ENCODE measurements at regions not wholly inside any gene's neighbourhood (a gene's known extent, or its start where the extent isn't known, plus 50 kb on each side); places are given as distances from the start of the nearest gene placed in this dataset.

DNA sequence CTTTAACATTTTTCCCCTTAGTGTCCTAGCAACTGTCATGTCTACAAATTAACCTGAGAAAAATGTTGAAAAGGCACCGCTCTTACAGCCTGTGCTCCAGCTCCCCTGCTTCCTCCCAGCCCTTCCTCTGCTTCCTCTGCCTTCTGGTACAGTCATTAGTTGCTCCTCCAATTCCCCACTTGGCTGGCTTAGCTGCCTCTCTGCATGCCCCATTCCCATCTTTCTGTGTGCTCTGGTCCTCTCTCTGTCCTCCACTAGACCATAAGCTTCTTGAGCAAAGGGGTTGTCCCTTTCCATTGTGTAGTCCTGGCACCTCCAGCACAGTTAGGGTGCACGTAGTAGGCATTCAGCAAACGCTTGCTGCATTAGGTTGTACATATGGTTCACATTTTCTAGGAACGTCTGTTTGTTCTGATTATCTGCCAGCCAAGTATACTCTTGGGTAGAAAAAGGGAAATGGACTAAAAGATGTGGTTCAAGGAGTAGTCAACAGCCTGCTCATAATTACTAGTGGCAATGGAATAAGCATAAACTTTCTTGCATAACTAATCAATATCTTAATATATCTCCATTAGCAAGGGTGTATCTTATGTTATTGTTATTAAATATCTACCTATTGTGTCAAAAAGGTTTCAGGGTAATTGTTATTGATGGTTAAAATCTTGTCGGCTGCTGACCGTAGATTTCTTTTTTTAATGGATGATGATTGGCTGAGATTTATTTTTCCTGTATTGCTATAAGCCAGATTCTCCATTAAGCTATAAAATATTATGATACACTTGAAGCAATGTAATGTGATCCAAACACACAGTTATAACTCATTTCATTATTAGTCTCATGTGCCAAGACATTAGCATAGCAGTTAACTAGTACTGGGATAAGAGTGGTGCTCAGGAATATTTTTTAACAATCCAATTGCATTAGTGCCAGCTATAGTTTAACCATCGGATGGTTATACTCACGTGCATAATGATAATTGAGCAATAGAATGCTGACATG lies 340.1 kb downstream of the SLC4A3 start:
- Mint-ChIP-seq H3K36me3 (ENCODE audit: low read depth) (no peaks in the 10 kb centered on the region), H3K4me3 (no peak overlapping the region), H3K4me1 (no peaks in the 10 kb centered on the region), H3K27me3 (peaks cover 9% of the 10 kb centered on the region), H3K27ac (no peak overlapping the region), H3K9me3 (peaks cover 5% of the 10 kb centered on the region)
- ATAC-seq (replicated peaks) = no peak

DNA sequence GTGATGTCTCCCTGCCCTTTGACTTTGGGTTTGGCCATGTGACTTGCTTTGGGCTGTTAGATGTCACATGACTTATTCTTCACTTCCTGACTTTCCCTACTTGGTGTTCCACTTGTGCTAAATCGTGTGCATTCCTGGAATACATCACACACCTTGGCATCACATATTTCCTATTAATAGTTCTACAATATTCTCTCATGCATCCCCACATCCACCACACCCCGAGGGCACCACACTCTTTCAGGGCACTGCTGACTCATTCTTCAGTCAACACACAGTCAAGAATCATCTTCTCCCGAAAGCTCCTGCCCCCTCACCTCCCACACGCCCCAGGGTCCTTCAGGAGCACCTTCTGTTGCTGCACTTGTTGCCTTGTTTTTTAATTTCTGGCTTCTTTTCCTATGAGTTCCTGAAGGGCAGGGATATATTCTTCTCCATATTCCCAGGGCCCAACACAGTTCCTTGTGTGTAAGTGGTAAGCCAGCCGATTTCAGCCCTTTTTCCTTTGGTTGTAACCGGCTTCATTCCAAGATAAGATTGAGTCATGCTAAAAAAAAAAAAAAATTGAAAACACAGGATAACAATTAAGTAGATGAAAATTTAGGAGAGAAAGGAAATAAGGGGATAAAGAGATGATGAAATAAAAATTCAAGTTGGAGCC lies 341.4 kb downstream of the SLC4A3 start:
- H3K4me3 Mint-ChIP-seq = no peak overlapping the region
- peaks cover 9% of the 10 kb centered on the region for H3K27me3 Mint-ChIP-seq
- H3K27ac Mint-ChIP-seq = no peak overlapping the region
- peaks cover 5% of the 10 kb centered on the region for H3K9me3 Mint-ChIP-seq
- no peaks in the 10 kb centered on the region for H3K36me3 Mint-ChIP-seq (ENCODE audit: low read depth)
- ATAC-seq (replicated peaks) = no peak
- no peaks in the 10 kb centered on the region for H3K4me1 Mint-ChIP-seq

GRCh38 chr2:219969508-219969907 lies 342.1 kb downstream of the SLC4A3 start:
- H3K36me3 Mint-ChIP-seq (ENCODE audit: low read depth) = no peaks in the 10 kb centered on the region
- H3K27me3 Mint-ChIP-seq = peaks cover 9% of the 10 kb centered on the region
- ATAC-seq (replicated peaks) = no peak
- H3K27ac Mint-ChIP-seq = no peak overlapping the region
- H3K4me3 Mint-ChIP-seq = no peak overlapping the region
- peaks cover 5% of the 10 kb centered on the region for H3K9me3 Mint-ChIP-seq
- no peaks in the 10 kb centered on the region for H3K4me1 Mint-ChIP-seq

GRCh38 chr2:219973136-219973535 lies 345.7 kb downstream of the SLC4A3 start:
- H3K9me3 Mint-ChIP-seq = no peaks in the 10 kb centered on the region
- no peaks in the 10 kb centered on the region for H3K4me1 Mint-ChIP-seq
- no peak overlapping the region for H3K4me3 Mint-ChIP-seq
- H3K36me3 Mint-ChIP-seq (ENCODE audit: low read depth) = no peaks in the 10 kb centered on the region
- no peak for ATAC-seq (replicated peaks)
- H3K27me3 Mint-ChIP-seq = no peaks in the 10 kb centered on the region
- no peak overlapping the region for H3K27ac Mint-ChIP-seq

GRCh38 chr2:219976871-219977270 lies 349.4 kb downstream of the SLC4A3 start:
- no peak overlapping the region for H3K27ac Mint-ChIP-seq
- H3K4me1 Mint-ChIP-seq = no peaks in the 10 kb centered on the region
- no peak overlapping the region for H3K4me3 Mint-ChIP-seq
- ATAC-seq (replicated peaks) = no peak
- H3K9me3 Mint-ChIP-seq = no peaks in the 10 kb centered on the region
- H3K27me3 Mint-ChIP-seq = no peaks in the 10 kb centered on the region
- no peaks in the 10 kb centered on the region for H3K36me3 Mint-ChIP-seq (ENCODE audit: low read depth)

DNA sequence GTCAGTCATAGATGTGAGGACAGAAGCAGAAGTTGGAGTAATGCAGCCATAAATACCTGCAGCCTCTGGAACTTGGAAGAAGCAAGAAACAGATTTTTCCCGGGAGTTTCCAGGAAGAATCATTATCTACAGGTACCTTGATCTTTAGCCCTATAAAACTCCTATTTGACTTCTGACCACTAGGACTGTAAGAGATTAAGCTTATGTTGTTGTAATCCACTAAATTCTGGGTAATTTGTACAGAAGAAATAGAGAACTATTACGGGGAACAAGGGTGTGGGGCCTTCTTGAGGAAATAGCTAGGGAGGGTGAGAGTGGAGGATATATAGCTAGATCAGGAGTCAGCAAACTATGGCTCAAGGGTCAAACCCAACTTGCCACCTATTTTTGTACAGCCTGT lies 353.2 kb downstream of the SLC4A3 start:
- Mint-ChIP-seq H3K36me3 (ENCODE audit: low read depth) (no peaks in the 10 kb centered on the region), H3K27ac (no peak overlapping the region), H3K4me3 (no peak overlapping the region), H3K27me3 (no peaks in the 10 kb centered on the region), H3K4me1 (no peaks in the 10 kb centered on the region), H3K9me3 (no peaks in the 10 kb centered on the region)
- ATAC-seq (replicated peaks) = no peak

DNA sequence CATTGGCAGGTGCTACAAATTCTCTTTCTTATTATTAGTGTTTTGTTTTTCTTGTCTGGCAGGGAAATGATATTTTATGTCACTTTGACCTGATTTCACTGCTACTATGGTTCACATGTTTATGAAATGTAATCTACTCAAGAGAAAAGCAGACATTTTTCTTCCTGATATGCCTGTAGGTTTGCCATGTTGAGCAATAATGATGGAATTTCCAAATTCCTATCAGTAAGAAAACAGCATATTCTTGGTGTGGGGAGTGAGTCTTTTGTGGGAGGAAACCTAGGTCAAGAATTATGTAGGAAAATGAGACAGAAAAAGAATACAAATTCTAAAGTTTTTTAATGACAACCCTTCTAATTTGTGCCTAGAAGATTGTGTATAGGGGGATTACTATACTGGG lies 356.4 kb downstream of the SLC4A3 start:
- H3K27me3 Mint-ChIP-seq = no peaks in the 10 kb centered on the region
- ATAC-seq (replicated peaks) = no peak
- no peaks in the 10 kb centered on the region for H3K4me1 Mint-ChIP-seq
- H3K36me3 Mint-ChIP-seq (ENCODE audit: low read depth) = no peaks in the 10 kb centered on the region
- no peak overlapping the region for H3K4me3 Mint-ChIP-seq
- no peaks in the 10 kb centered on the region for H3K9me3 Mint-ChIP-seq
- H3K27ac Mint-ChIP-seq = no peak overlapping the region

GRCh38 chr2:219985017-219985416 lies 357.6 kb downstream of the SLC4A3 start:
- Mint-ChIP-seq H3K27ac (no peak overlapping the region), H3K27me3 (peaks cover 3% of the 10 kb centered on the region)

DNA sequence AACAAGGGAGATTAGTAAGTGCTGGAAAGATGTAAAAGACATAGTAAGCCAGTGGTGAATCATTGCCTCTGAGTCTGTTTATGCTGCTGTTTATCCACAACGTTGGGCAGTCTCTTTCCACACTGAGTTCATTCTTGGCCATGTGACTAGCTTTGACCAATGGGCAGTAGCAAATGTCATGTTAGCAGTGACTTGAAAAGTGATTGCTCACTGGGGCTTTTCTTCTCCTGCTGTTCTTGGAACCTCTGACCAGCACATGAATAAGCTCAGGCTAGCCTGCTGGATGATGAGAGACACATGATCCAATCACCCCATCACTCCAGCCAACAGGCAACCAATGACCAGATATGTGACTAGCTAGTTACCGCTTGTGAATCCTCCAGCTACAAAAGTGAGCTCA lies 360.4 kb downstream of the SLC4A3 start:
- Mint-ChIP-seq H3K27me3 (peaks cover 3% of the 10 kb centered on the region), H3K4me1 (no peaks in the 10 kb centered on the region), H3K27ac (no peak overlapping the region), H3K36me3 (ENCODE audit: low read depth) (no peaks in the 10 kb centered on the region), H3K4me3 (no peak overlapping the region), H3K9me3 (no peaks in the 10 kb centered on the region)
- peak; percentile 83 for ATAC-seq (replicated peaks)

More at GRCh38 chr2:219985017-219985416, 357.6 kb downstream of the SLC4A3 start:
- no peak for ATAC-seq (replicated peaks)
- H3K4me1 Mint-ChIP-seq = no peaks in the 10 kb centered on the region
- H3K9me3 Mint-ChIP-seq = no peaks in the 10 kb centered on the region
- H3K36me3 Mint-ChIP-seq (ENCODE audit: low read depth) = no peaks in the 10 kb centered on the region
- no peak overlapping the region for H3K4me3 Mint-ChIP-seq

- H3K4me3 Mint-ChIP-seq = no peak overlapping the region
- H3K27me3 Mint-ChIP-seq = peaks cover 3% of the 10 kb centered on the region
- no peaks in the 10 kb centered on the region for H3K9me3 Mint-ChIP-seq
- no peaks in the 10 kb centered on the region for H3K4me1 Mint-ChIP-seq
- no peaks in the 10 kb centered on the region for H3K36me3 Mint-ChIP-seq (ENCODE audit: low read depth)
- no peak for ATAC-seq (replicated peaks)
- no peak overlapping the region for H3K27ac Mint-ChIP-seq
Measured at GRCh38 chr2:219989744-219990143, 362.3 kb downstream of the SLC4A3 start.

- no peak for ATAC-seq (replicated peaks)
- Mint-ChIP-seq H3K36me3 (ENCODE audit: low read depth) (no peaks in the 10 kb centered on the region), H3K4me3 (no peak overlapping the region), H3K9me3 (no peaks in the 10 kb centered on the region), H3K27me3 (peaks cover 3% of the 10 kb centered on the region), H3K27ac (no peak overlapping the region), H3K4me1 (no peaks in the 10 kb centered on the region)
Measured at GRCh38 chr2:219991116-219991515, 363.7 kb downstream of the SLC4A3 start.

DNA sequence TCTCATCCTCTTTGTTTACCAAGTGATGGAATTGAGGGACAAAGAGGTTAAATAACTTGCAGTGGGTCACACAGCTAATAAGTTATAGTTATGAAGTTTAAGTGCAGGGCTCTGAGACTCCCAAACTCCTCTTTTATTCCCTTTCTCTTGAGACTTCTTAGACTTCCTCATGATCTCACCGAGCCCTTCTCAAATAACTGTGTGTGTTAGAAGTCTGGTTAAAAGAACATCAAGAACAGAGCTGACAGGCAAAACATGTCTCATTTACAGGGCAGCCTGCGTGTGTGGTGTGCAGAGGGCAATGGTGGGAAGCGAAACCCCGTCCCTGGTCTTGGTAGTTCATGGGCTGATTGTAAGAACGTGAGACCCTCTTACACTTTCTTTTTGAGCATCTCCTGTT lies 368.0 kb downstream of the SLC4A3 start:
- no peaks in the 10 kb centered on the region for H3K27me3 Mint-ChIP-seq
- H3K4me1 Mint-ChIP-seq = no peaks in the 10 kb centered on the region
- no peaks in the 10 kb centered on the region for H3K36me3 Mint-ChIP-seq (ENCODE audit: low read depth)
- no peaks in the 10 kb centered on the region for H3K9me3 Mint-ChIP-seq
- ATAC-seq (replicated peaks) = no peak
- no peak overlapping the region for H3K27ac Mint-ChIP-seq
- H3K4me3 Mint-ChIP-seq = no peak overlapping the region

- H3K4me1 Mint-ChIP-seq = no peaks in the 10 kb centered on the region
- ATAC-seq (replicated peaks) = no peak
Measured at GRCh38 chr2:219995991-219996765, 368.7 kb downstream of the SLC4A3 start.

GRCh38 chr2:219997341-219997851 lies 370.0 kb downstream of the SLC4A3 start:
- Mint-ChIP-seq H3K36me3 (ENCODE audit: low read depth) (no peaks in the 10 kb centered on the region), H3K4me1 (no peaks in the 10 kb centered on the region), H3K4me3 (no peak overlapping the region), H3K27me3 (no peaks in the 10 kb centered on the region), H3K9me3 (no peaks in the 10 kb centered on the region), H3K27ac (no peak overlapping the region)
- no peak for ATAC-seq (replicated peaks)

More at GRCh38 chr2:219995991-219996765, 368.7 kb downstream of the SLC4A3 start:
- no peaks in the 10 kb centered on the region for H3K9me3 Mint-ChIP-seq
- H3K27ac Mint-ChIP-seq = no peak overlapping the region
- H3K27me3 Mint-ChIP-seq = no peaks in the 10 kb centered on the region
- H3K4me3 Mint-ChIP-seq = no peak overlapping the region
- H3K36me3 Mint-ChIP-seq (ENCODE audit: low read depth) = no peaks in the 10 kb centered on the region
